Bronchial epithelial cell (primary cell): ENCODE measurements at regions not wholly inside any gene's neighbourhood (a gene's known extent, or its start where the extent isn't known, plus 50 kb on each side); places are given as distances from the start of the nearest gene placed in this dataset.

ENCODE experiments used
- DNase-seq: peaks from one replicate; pipeline ENCODE4 v3.0.0-alpha.2; 2010; ENCODE audit warnings: low read depth
- FAIRE-seq: peaks from 2 replicates; lab custom pipeline; 2011; peaks lifted over from hg19 to GRCh38; lab: Jason Lieb, UNC
- H3K27me3 ChIP-seq: 2 replicates; pipeline ENCODE4 v1.5.1; 2011; ENCODE audit warnings: low read length; ENCODE audit not compliant: control insufficient read depth, insufficient read depth
- H3K36me3 ChIP-seq: 2 replicates; pipeline ENCODE4 v1.5.1; 2011; ENCODE audit warnings: low read length; ENCODE audit not compliant: control insufficient read depth, insufficient read depth
- H3K4me3 ChIP-seq: 2 replicates; pipeline ENCODE4 v1.5.1; 2011; ENCODE audit warnings: mild to moderate bottlenecking, low read depth, low read length, control low read depth
- CTCF ChIP-seq: IDR thresholded peaks from 2 replicates; pipeline ENCODE4 v1.5.1; 2011; ENCODE audit warnings: mild to moderate bottlenecking, moderate library complexity, low read length, control low read depth, inconsistent platforms; ENCODE audit not compliant: insufficient read depth, severe bottlenecking

GRCh38 chrX:109952985-109953905 lies 49.7 kb upstream of the TMEM164 start:
- TF ChIP-seq CTCF = no peak

More at GRCh38 chrX:109952985-109953905, 49.7 kb upstream of the TMEM164 start:
- no peak for FAIRE-seq
- H3K4me3 ChIP-seq = no peak overlapping the region
- H3K36me3 ChIP-seq = no peaks in the 10 kb centered on the region
- no peaks in the 10 kb centered on the region for H3K27me3 ChIP-seq
- no peak for DNase-seq
